ENCODE measurements at regions not wholly inside any gene's neighbourhood (a gene's known extent, or its start where the extent isn't known, plus 50 kb on each side); places are given as distances from the start of the nearest gene placed in this dataset.

GRCh38 chr11:101686514-101686913 is 102.7 kb upstream of the TRPC6 start:
- in situ Hi-C loops (cut with MboI; ENCODE audit: low sequenced_read_pairs, unreplicated experiment) = no loop called here
- no peak for DNase-seq (ENCODE audit: low spot score)
- TF ChIP-seq CTCF (IDR thresholded peaks at IDR 0.05; ENCODE audit: borderline replicate concordance, control extremely low read depth, extremely low read depth, insufficient read depth, missing control alignments) = no peak

- DNase-seq (ENCODE audit: low spot score) = no peak
- in situ Hi-C loops (cut with MboI; ENCODE audit: low sequenced_read_pairs, unreplicated experiment) = no loop called here
These were observed 84.4 kb upstream of the TRPC6 start for GRCh38 chr11:101668236-101668635.

GRCh38 chr11:101666916-101667315 is 83.1 kb upstream of the TRPC6 start:
- in situ Hi-C loops (cut with MboI; ENCODE audit: low sequenced_read_pairs, unreplicated experiment) = no loop called here
- DNase-seq (ENCODE audit: low spot score) = no peak
- TF ChIP-seq CTCF (IDR thresholded peaks at IDR 0.05; ENCODE audit: borderline replicate concordance, control extremely low read depth, extremely low read depth, insufficient read depth, missing control alignments) = no peak

More at GRCh38 chr11:101668236-101668635, 84.4 kb upstream of the TRPC6 start:
- TF ChIP-seq CTCF (IDR thresholded peaks at IDR 0.05; ENCODE audit: borderline replicate concordance, control extremely low read depth, extremely low read depth, insufficient read depth, missing control alignments) = no peak

- no peak for DNase-seq (ENCODE audit: low spot score)
- in situ Hi-C loops (cut with MboI; ENCODE audit: low sequenced_read_pairs, unreplicated experiment) = no loop called here
- no peak for TF ChIP-seq CTCF (IDR thresholded peaks at IDR 0.05; ENCODE audit: borderline replicate concordance, control extremely low read depth, extremely low read depth, insufficient read depth, missing control alignments)
These were observed 77.8 kb upstream of the TRPC6 start for GRCh38 chr11:101661559-101661958.
